ENCODE measurements at regions not wholly inside any gene's neighbourhood (a gene's known extent, or its start where the extent isn't known, plus 50 kb on each side); places are given as distances from the start of the nearest gene placed in this dataset.
"Not testable (repeated sequence)": the region's sequence is repeated elsewhere in the genome, so short reads cannot be mapped to it uniquely, and the experiment has no call there.

GRCh38 chr19:23533441-23533840 is 138.2 kb upstream of the ZNF91 start:
- DNase-seq (ENCODE audit: low read depth), result not testable (repeated sequence)

- DNase-seq (ENCODE audit: low read depth), result no peak
Observed at GRCh38 chr19:23531976-23532375, 136.7 kb upstream of the ZNF91 start.

GRCh38 chr19:23531231-23531790 is 136.0 kb upstream of the ZNF91 start:
- DNase-seq (ENCODE audit: low read depth), result no peak

GRCh38 chr19:23528376-23528775 is 133.1 kb upstream of the ZNF91 start:
- DNase-seq (ENCODE audit: low read depth), result no peak

GRCh38 chr19:23527797-23528196 is 132.5 kb upstream of the ZNF91 start:
- DNase-seq (ENCODE audit: low read depth), result no peak

GRCh38 chr19:23526302-23526701 is 131.0 kb upstream of the ZNF91 start:
- DNase-seq (ENCODE audit: low read depth), result no peak

GRCh38 chr19:23525276-23525852 is 130.1 kb upstream of the ZNF91 start:
- no peak for DNase-seq (ENCODE audit: low read depth)

- DNase-seq (ENCODE audit: low read depth), result no peak
Observed at GRCh38 chr19:23523863-23524262, 128.6 kb upstream of the ZNF91 start.

- no peak for DNase-seq (ENCODE audit: low read depth)
Observed at GRCh38 chr19:23522431-23522830, 127.2 kb upstream of the ZNF91 start.

GRCh38 chr19:23521471-23521870 is 126.2 kb upstream of the ZNF91 start:
- no peak for DNase-seq (ENCODE audit: low read depth)

- no peak for DNase-seq (ENCODE audit: low read depth)
Observed at GRCh38 chr19:23520441-23520840, 125.2 kb upstream of the ZNF91 start.

- DNase-seq (ENCODE audit: low read depth), result no peak
Observed at GRCh38 chr19:23519031-23519430, 123.8 kb upstream of the ZNF91 start.

GRCh38 chr19:23516266-23516665 is 121.0 kb upstream of the ZNF91 start:
- DNase-seq (ENCODE audit: low read depth), result no peak

- no peak for DNase-seq (ENCODE audit: low read depth)
Observed at GRCh38 chr19:23515551-23515950, 120.3 kb upstream of the ZNF91 start.

- DNase-seq (ENCODE audit: low read depth), result no peak
Observed at GRCh38 chr19:23512151-23512925, 117.1 kb upstream of the ZNF91 start.

- no peak for DNase-seq (ENCODE audit: low read depth)
Observed at GRCh38 chr19:23509686-23510450, 114.6 kb upstream of the ZNF91 start.

GRCh38 chr19:23507446-23507845 is 112.2 kb upstream of the ZNF91 start:
- DNase-seq (ENCODE audit: low read depth), result no peak

GRCh38 chr19:23505738-23506137 is 110.5 kb upstream of the ZNF91 start:
- no peak for DNase-seq (ENCODE audit: low read depth)

GRCh38 chr19:23482829-23483228 is 87.6 kb upstream of the ZNF91 start:
- DNase-seq (ENCODE audit: low read depth), result no peak

- no peak for DNase-seq (ENCODE audit: low read depth)
Observed at GRCh38 chr19:23481043-23481442, 85.8 kb upstream of the ZNF91 start.

GRCh38 chr19:23475477-23475876 is 80.2 kb upstream of the ZNF91 start:
- DNase-seq (ENCODE audit: low read depth), result no peak

GRCh38 chr19:23474761-23475160 is 79.5 kb upstream of the ZNF91 start:
- DNase-seq (ENCODE audit: low read depth), result no peak

GRCh38 chr19:23474172-23474571 is 78.9 kb upstream of the ZNF91 start:
- DNase-seq (ENCODE audit: low read depth), result no peak

All from GM04504 (cell line).